Endodermal cell (in vitro differentiated cells): ENCODE measurements at regions not wholly inside any gene's neighbourhood (a gene's known extent, or its start where the extent isn't known, plus 50 kb on each side); places are given as distances from the start of the nearest gene placed in this dataset.

Experiments used
- DNase-seq: peaks from one replicate; pipeline ENCODE4 v3.0.0-alpha.2; 2017
- H3K27ac ChIP-seq: 2 replicates; pipeline ENCODE4 v1.5.1; 2013; ENCODE audit warnings: mild to moderate bottlenecking, low read depth, low read length, moderate library complexity
- H3K27me3 ChIP-seq: 2 replicates; pipeline ENCODE4 v1.6.1; 2013; ENCODE audit warnings: mild to moderate bottlenecking, low read length, moderate library complexity; ENCODE audit not compliant: insufficient read depth, control insufficient read depth, poor library complexity, severe bottlenecking
- H3K36me3 ChIP-seq: 2 replicates; pipeline ENCODE4 v1.7.0; 2013; ENCODE audit warnings: mild to moderate bottlenecking, low read length, moderate library complexity; ENCODE audit not compliant: control insufficient read depth, insufficient read depth
- H3K4me1 ChIP-seq: one replicate; pipeline ENCODE4 v1.7.0; 2013; ENCODE audit warnings: low read length; ENCODE audit not compliant: control insufficient read depth, insufficient read depth
- H3K4me3 ChIP-seq: 2 replicates; pipeline ENCODE4 v1.5.1; 2013; ENCODE audit warnings: mild to moderate bottlenecking, low read length, moderate library complexity
- H3K9ac ChIP-seq: 2 replicates; pipeline ENCODE4 v1.6.1; 2013; ENCODE audit warnings: mild to moderate bottlenecking, low read length, moderate library complexity; ENCODE audit not compliant: poor library complexity, severe bottlenecking; ENCODE audit errors: extremely low read depth
- H3K9me3 ChIP-seq: 2 replicates; pipeline ENCODE4 v1.6.1; 2013; ENCODE audit warnings: mild to moderate bottlenecking, low read length, moderate library complexity; ENCODE audit not compliant: control insufficient read depth
- H3K27ac Mint-ChIP-seq: 2 replicates; pipeline ENCODE4 v1.8.0; 2020; ENCODE audit warnings: mixed read lengths
- H3K27me3 Mint-ChIP-seq: 2 replicates; pipeline ENCODE4 v1.8.0; 2021; ENCODE audit warnings: mild to moderate bottlenecking, mixed read lengths; ENCODE audit not compliant: insufficient read depth
- H3K36me3 Mint-ChIP-seq: 2 replicates; pipeline ENCODE4 v1.8.0; 2020; ENCODE audit warnings: low read depth, mixed read lengths
- H3K4me1 Mint-ChIP-seq: 2 replicates; pipeline ENCODE4 v1.8.0; 2020; ENCODE audit warnings: mixed read lengths
- H3K4me3 Mint-ChIP-seq: 2 replicates; pipeline ENCODE4 v1.8.0; 2020; ENCODE audit warnings: mild to moderate bottlenecking, moderate library complexity, mixed read lengths
- H3K9me3 Mint-ChIP-seq: 2 replicates; pipeline ENCODE4 v1.8.0; 2020; ENCODE audit warnings: mild to moderate bottlenecking, mixed read lengths
- WGBS, 2 experiments: methylation state at CpG; one replicate each; pipeline versions ENCODE4 v1.1.5 to v1.1.7; 2013; ENCODE audit warnings: missing lambda C conversion rate in 2 of 2, mixed read lengths in 1 of 2; ENCODE audit not compliant: insufficient coverage in 1 of 2, insufficient read length in 1 of 2; 5-methylcytosine and 5-hydroxymethylcytosine counted together
- TF ChIP-seq, protein P1 (sequence below): fragments of 200-600 bp; sonication (generic); conservative IDR thresholded peaks from 2 replicates; pipeline ENCODE4 v1.5.0; 2021; ENCODE audit warnings: antibody characterized with exemption, mild to moderate bottlenecking

DNA sequence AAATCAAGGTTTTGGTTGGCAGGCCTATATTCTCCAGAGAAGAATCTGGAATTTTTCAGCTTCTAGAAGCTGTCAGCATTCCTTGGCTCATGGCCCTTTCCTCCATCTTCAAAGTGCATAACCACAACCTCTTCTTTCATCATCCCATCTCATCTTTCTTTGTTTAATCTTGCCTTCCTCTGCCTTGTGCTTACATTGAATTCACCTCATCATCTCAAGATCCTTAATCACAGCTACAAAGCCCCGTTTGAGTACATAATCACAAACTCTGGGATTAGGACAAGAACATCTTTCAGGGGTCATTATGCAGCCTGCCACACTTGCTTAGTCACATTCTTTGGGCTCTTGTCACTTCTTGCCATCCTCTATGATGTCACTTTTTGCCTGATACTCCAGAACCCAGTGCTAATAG lies 130.3 kb downstream of the FOXD1 start:
- Histone ChIP-seq H3K27ac (no peak overlapping the region), H3K4me3 (no peak overlapping the region), H3K9ac (no peak overlapping the region), H3K9me3 (no peaks in the 10 kb centered on the region), H3K4me1 (no peaks in the 10 kb centered on the region), H3K27me3 (no peaks in the 10 kb centered on the region), H3K36me3 (no peaks in the 10 kb centered on the region)
- Mint-ChIP-seq H3K27me3 (peaks cover 12% of the 10 kb centered on the region), H3K4me3 (no peak overlapping the region), H3K36me3 (no peaks in the 10 kb centered on the region), H3K9me3 (no peaks in the 10 kb centered on the region), H3K27ac (no peak overlapping the region), H3K4me1 (peaks cover 10% of the 10 kb centered on the region)
- no peak for DNase-seq
- TF ChIP-seq, protein P1, sequence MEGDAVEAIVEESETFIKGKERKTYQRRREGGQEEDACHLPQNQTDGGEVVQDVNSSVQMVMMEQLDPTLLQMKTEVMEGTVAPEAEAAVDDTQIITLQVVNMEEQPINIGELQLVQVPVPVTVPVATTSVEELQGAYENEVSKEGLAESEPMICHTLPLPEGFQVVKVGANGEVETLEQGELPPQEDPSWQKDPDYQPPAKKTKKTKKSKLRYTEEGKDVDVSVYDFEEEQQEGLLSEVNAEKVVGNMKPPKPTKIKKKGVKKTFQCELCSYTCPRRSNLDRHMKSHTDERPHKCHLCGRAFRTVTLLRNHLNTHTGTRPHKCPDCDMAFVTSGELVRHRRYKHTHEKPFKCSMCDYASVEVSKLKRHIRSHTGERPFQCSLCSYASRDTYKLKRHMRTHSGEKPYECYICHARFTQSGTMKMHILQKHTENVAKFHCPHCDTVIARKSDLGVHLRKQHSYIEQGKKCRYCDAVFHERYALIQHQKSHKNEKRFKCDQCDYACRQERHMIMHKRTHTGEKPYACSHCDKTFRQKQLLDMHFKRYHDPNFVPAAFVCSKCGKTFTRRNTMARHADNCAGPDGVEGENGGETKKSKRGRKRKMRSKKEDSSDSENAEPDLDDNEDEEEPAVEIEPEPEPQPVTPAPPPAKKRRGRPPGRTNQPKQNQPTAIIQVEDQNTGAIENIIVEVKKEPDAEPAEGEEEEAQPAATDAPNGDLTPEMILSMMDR: no peak
- 83 to 93% methylated on average over 1 of the region's 1 CpG for WGBS, 2 experiments

DNA sequence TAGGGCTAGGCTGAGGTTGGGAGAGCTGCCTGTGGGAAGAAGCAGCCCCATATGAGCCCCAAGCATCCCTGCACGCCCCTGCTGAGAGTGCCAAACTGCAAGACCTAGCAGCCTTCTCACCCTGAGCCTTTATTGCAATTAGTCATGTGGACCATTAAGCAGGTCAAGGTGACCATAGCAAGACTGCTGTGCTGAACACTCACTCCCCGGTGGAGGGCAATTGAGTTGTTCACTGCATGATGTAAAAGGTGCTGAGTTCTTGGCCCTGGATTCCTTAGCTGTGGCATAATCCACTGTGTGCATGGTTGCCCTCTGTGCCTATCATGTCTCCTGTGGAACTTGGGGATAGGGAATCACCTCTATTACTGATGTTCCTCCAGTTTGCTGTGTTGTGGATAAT lies 131.1 kb downstream of the FOXD1 start:
- Histone ChIP-seq H3K4me1 (no peaks in the 10 kb centered on the region), H3K27ac (no peak overlapping the region), H3K27me3 (peaks cover 7% of the 10 kb centered on the region), H3K36me3 (no peaks in the 10 kb centered on the region), H3K4me3 (no peak overlapping the region), H3K9me3 (no peaks in the 10 kb centered on the region), H3K9ac (no peak overlapping the region)
- TF ChIP-seq, protein P1: no peak
- Mint-ChIP-seq H3K4me1 (peaks cover 7% of the 10 kb centered on the region), H3K27me3 (peaks cover 18% of the 10 kb centered on the region), H3K4me3 (no peak overlapping the region), H3K9me3 (no peaks in the 10 kb centered on the region), H3K27ac (no peak overlapping the region), H3K36me3 (no peaks in the 10 kb centered on the region)
- DNase-seq: no peak
- 86 to 88% methylated on average over 1 to 2 of the region's 2 CpGs for WGBS, 2 experiments

DNA sequence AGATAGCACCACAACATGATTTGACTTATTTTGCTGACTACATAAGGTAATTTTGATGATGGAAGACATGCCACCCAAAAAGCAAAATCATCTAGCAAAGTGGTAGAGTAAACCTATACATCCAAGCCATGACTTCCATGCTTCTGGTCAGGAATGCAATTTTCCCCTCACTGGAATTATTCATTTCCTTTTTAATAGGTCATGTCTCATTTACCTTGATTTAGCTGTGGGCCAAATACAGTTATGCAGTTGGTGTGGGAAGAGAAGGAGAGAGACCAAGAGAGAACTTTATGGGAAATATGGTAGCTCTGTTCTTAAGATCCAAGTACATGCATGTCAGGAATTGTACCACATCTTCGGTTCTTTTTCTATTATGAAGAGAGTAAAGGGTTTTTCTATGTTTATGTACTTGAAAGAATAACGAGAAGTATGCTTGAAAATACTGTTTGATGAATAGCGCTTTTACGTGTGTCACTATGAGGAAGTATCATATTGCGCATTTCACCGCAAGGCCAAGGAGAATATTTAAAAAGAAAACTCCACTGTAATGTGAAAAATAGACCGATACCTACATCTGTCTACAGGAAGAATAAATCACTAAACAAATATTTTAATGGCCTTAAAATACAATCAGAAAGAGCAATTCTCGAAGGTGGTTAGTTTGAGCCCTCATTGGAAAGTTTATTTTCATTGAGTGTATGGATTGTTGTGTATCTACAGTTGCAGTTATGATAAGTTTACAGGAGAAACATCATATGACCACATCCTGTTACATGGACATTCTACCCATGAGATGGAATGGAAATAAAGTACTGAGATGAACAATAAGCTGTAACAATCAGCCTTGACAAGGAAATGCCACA lies 134.0 kb downstream of the FOXD1 start:
- Mint-ChIP-seq H3K27me3 (peaks cover 46% of the 10 kb centered on the region), H3K36me3 (no peaks in the 10 kb centered on the region), H3K27ac (no peak overlapping the region), H3K9me3 (no peaks in the 10 kb centered on the region), H3K4me3 (no peak overlapping the region), H3K4me1 (peaks cover 10% of the 10 kb centered on the region)
- no peak overlapping the region for H3K9ac ChIP-seq
- no peaks in the 10 kb centered on the region for H3K9me3 ChIP-seq
- H3K27me3 ChIP-seq: peaks cover 33% of the 10 kb centered on the region
- H3K36me3 ChIP-seq: no peaks in the 10 kb centered on the region
- H3K4me3 ChIP-seq: no peak overlapping the region
- 90 to 96% methylated on average over 3 to 8 of the region's 8 CpGs for WGBS, 2 experiments
- H3K4me1 ChIP-seq: no peaks in the 10 kb centered on the region
- TF ChIP-seq, protein P1: no peak
- no peak for DNase-seq
- H3K27ac ChIP-seq: no peak overlapping the region
